Thyroid gland (tissue), 4 donors: ENCODE measurements at regions not wholly inside any gene's neighbourhood (a gene's known extent, or its start where the extent isn't known, plus 50 kb on each side); places are given as distances from the start of the nearest gene placed in this dataset.

Experiments used
- CTCF ChIP-seq, 6 experiments: fragments of 200-600 bp in 3 of 6; fragments of 450-650 bp in 3 of 6; sonication (generic) in 3 of 6; IDR thresholded peaks; one replicate each; pipeline ENCODE4 v1.5.1; 2016 to 2019; ENCODE audit warnings: antibody characterized with exemption in 6 of 6, mild to moderate bottlenecking in 2 of 6, inconsistent platforms in 1 of 6, moderate library complexity in 1 of 6
- POLR2A ChIP-seq, 2 donors: fragments of 450-650 bp; IDR thresholded peaks; one replicate each; pipeline ENCODE4 v1.6.1; 2017; ENCODE audit warnings: antibody characterized with exemption in 2 of 2, mild to moderate bottlenecking in 2 of 2, moderate library complexity in 1 of 2

GRCh38 chr3:31102196-31102879 is 207.9 kb upstream of the GADL1 start:
- TF ChIP-seq CTCF (IDR thresholded peaks at IDR 0.05) (no peak), POLR2A (IDR thresholded peaks at IDR 0.05) (no peak)
